ENCODE measurements at regions not wholly inside any gene's neighbourhood (a gene's known extent, or its start where the extent isn't known, plus 50 kb on each side); places are given as distances from the start of the nearest gene placed in this dataset.

DNA sequence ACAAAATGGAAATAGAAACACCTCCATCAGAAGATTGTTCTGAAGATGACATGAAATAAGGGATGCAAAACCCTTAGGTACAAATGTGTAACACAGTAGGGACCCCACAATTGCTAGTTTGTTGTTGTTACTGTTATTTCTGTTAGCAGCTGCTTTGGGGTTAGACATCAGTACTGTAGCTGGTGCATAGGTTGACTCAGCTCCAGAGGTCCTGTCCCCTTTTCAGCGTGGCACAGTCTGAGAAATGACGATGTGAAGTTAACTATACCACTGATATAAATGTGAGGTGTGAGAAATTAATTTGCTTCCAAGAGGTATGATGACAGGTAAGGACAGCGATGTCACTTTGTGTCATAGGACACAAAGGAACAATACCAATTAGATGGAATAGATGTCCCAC lies 384.6 kb upstream of the KLF4 start:
- no peaks in the 10 kb centered on the region for H3K36me3 ChIP-seq
- no peak for TF ChIP-seq CTCF (IDR thresholded peaks at IDR 0.05)
- no peak for TF ChIP-seq POLR2A (IDR thresholded peaks at IDR 0.05)
- no peak overlapping the region for H3K4me3 ChIP-seq
- no peaks in the 10 kb centered on the region for H3K9me3 ChIP-seq
- H3K27ac ChIP-seq: no peak overlapping the region
- H3K4me1 ChIP-seq: no peaks in the 10 kb centered on the region
- H3K27me3 ChIP-seq: no peaks in the 10 kb centered on the region
- no peak for DNase-seq

DNA sequence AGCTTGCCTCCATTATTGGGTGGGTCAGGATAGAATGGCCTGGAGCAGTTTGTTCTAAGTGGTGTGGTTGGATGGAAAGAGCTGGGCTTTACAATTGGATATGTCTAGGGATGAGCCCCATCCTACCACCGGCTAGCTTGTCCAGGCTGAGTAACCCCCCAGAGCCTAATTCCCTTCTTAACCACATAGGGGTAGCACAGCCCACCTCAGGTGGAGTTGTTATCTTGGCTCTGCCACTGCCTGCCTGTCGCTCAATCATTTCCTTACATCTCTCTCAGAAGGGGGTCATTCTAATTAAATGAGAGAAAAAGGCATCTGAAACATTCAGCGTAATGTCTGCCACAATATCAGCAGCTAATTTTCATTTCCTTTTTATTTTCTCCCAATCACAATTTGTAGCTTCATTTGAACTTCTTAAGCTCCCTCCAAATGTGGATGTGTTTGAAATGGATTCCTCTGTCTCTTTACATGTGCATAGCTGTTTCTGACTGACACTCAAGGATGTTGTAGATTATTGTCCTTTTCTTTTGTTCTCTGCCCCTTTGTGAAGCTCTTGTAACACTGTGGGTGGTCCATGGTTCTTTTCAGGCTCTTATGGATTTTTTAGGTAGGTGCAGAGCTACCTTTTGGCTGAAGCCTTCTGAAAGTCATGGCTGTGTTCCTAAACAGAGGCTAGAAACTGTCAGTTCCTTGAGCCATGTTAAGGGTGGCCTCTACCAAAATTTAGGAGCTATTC lies 383.1 kb upstream of the KLF4 start:
- H3K27me3 ChIP-seq: no peaks in the 10 kb centered on the region
- no peaks in the 10 kb centered on the region for H3K36me3 ChIP-seq
- TF ChIP-seq CTCF (IDR thresholded peaks at IDR 0.05): no peak
- TF ChIP-seq POLR2A (IDR thresholded peaks at IDR 0.05): no peak
- H3K4me1 ChIP-seq: no peaks in the 10 kb centered on the region
- H3K27ac ChIP-seq: no peak overlapping the region
- DNase-seq: no peak
- H3K9me3 ChIP-seq: no peaks in the 10 kb centered on the region
- no peak overlapping the region for H3K4me3 ChIP-seq

DNA sequence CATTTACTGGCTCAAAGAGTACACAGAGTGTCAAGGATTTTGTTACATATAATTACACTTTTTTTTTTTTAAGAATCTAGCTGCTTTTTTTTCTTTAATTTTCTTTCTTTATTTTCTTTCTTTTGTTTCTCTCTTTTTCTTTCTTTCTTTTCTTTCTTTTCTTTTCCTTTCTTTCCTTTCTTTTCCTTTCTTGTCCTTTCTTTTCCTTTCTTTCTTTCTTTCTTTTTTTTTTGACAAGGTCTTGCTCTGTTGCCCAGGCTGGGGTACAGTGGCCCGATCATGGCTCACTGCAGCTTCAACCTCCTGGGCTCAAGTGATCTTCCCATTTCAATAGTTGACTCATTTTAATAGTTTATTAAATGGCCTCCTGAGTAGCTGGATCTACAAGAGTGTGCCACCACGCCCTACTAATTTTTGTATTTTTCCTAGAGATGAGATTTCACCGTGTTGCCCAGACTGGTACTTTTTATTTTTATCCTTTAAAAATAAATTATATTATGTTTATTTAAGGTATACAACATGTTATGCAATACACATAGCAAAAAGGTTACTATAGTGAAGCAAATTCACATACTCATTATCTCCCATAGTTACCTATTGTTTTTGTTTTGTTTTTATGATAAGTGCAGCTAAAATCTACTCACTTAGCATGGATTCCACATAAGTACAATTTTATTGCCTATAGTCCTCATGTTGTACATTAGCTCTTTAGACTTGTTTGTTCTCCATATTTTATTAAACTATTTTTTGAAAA lies 381.5 kb upstream of the KLF4 start:
- no peak for DNase-seq

DNA sequence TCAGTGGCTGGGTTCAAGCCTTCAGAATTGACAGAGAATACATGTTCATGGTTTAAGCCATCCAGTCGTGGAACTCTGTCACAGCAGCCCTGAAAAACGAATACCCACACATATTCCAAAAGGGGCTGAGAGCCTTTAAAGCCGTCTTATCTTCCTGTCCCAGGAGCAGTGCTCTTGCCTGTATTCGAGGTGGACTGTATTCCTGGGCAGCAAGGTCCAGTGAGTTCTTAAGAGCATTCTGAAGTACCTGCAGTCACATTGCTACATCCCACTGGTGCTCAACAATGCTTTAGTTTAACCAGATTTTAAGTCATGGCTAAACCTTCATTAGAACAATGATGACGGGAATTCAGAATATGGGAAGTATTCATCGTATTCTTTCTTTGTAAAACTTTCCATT lies 380.7 kb upstream of the KLF4 start:
- H3K9me3 ChIP-seq: no peaks in the 10 kb centered on the region
- H3K4me1 ChIP-seq: peaks cover 0 to 4% (median 0%) of the 10 kb centered on the region in 4 donors
- DNase-seq: no peak
- H3K27ac ChIP-seq: no peak overlapping the region
- H3K27me3 ChIP-seq: no peaks in the 10 kb centered on the region
- no peaks in the 10 kb centered on the region for H3K36me3 ChIP-seq
- H3K4me3 ChIP-seq: no peak overlapping the region
- no peak for TF ChIP-seq POLR2A (IDR thresholded peaks at IDR 0.05)
- TF ChIP-seq CTCF (IDR thresholded peaks at IDR 0.05): no peak

More for the DNA sequence above, 381.5 kb upstream of the KLF4 start:
- Histone ChIP-seq H3K4me1 (peaks cover 0 to 4% (median 0%) of the 10 kb centered on the region in 4 donors), H3K27me3 (no peaks in the 10 kb centered on the region), H3K36me3 (no peaks in the 10 kb centered on the region), H3K9me3 (no peaks in the 10 kb centered on the region), H3K4me3 (no peak overlapping the region), H3K27ac (no peak overlapping the region)
- TF ChIP-seq CTCF (IDR thresholded peaks at IDR 0.05): no peak
- TF ChIP-seq POLR2A (IDR thresholded peaks at IDR 0.05): no peak

- peaks cover 0 to 4% (median 0%) of the 10 kb centered on the region in 4 donors for H3K4me1 ChIP-seq
- no peaks in the 10 kb centered on the region for H3K27me3 ChIP-seq
- no peak for DNase-seq
- H3K9me3 ChIP-seq: no peaks in the 10 kb centered on the region
- no peak overlapping the region for H3K27ac ChIP-seq
- no peak overlapping the region for H3K4me3 ChIP-seq
- H3K36me3 ChIP-seq: no peaks in the 10 kb centered on the region
- TF ChIP-seq CTCF (IDR thresholded peaks at IDR 0.05) (no peak), POLR2A (IDR thresholded peaks at IDR 0.05) (no peak)
Observed at GRCh38 chr9:107869111-107869510, 379.5 kb upstream of the KLF4 start.
